ENCODE measurements at regions not wholly inside any gene's neighbourhood (a gene's known extent, or its start where the extent isn't known, plus 50 kb on each side); places are given as distances from the start of the nearest gene placed in this dataset.
"Not testable (repeated sequence)": the region's sequence is repeated elsewhere in the genome, so short reads cannot be mapped to it uniquely, and the experiment has no call there.

DNA sequence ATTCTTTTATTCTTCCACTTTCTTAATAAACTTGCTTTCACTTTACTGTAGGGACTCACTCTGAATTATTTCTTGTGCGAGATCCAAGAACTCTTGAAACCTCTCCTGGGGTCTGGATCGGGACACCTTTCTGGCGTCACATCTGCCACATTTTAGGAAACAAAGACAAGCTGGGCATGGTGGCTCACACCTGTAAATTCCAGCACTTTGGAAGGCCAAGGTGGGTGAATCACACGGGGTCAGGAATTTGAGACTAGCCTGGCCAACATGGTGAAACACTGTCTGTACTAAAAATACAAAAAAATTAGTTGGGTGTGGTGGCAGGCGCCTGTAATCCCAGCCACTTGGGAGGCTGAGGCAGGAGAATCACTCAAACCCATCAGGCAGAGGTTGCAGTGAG is 1399.6 kb downstream of the CDH8 start:
- not testable (repeated sequence) for TF ChIP-seq POLR2A, POLR2AphosphoS5 (IDR thresholded peaks at IDR 0.05)
- TF ChIP-seq, protein P1, sequence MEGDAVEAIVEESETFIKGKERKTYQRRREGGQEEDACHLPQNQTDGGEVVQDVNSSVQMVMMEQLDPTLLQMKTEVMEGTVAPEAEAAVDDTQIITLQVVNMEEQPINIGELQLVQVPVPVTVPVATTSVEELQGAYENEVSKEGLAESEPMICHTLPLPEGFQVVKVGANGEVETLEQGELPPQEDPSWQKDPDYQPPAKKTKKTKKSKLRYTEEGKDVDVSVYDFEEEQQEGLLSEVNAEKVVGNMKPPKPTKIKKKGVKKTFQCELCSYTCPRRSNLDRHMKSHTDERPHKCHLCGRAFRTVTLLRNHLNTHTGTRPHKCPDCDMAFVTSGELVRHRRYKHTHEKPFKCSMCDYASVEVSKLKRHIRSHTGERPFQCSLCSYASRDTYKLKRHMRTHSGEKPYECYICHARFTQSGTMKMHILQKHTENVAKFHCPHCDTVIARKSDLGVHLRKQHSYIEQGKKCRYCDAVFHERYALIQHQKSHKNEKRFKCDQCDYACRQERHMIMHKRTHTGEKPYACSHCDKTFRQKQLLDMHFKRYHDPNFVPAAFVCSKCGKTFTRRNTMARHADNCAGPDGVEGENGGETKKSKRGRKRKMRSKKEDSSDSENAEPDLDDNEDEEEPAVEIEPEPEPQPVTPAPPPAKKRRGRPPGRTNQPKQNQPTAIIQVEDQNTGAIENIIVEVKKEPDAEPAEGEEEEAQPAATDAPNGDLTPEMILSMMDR (IDR thresholded peaks at IDR 0.05): not testable (repeated sequence)
